ENCODE measurements at regions not wholly inside any gene's neighbourhood (a gene's known extent, or its start where the extent isn't known, plus 50 kb on each side); places are given as distances from the start of the nearest gene placed in this dataset.

DNA sequence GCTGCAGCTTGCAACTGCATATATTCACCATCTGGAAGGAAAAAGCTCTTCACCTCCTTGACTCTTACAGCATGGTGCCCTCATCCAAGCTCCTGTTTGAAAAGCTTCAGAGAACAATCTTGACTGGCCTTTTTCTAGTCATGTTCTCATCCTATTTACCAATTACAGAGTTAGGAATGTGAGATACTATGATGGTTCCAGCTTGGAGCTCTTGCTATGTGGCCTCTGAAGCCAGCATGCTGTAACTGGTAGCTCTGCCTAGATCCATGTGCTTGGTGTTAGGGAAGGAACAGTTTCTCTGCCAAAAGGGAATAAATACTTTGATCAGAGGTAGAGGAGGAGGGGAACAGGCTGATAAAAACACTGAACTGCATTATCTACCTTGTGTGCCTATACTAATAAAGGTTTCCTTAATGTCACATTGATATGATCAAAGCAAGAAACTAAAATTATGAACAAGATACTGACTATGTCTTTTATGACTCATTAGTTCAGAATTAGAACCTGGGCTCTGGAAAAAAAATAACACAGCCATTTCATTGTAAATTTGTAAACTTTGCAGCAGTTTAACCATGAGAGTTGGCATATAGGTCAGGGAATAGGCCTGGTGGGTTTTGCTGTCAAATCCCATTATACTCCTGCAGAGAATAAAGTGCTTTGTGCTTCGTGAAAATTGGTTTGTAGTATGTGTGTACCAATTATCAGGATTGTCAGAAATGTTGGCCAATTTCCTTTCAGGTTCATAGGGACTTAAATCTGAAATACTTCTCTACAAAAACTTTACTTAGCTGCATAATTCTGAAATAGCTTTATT lies 92.7 kb downstream of the LEPR start:
- ATAC-seq (ENCODE audit: low read depth in 2 of 2) (no peak), DNase-seq (no peak)
- no peaks in the 10 kb centered on the region for H3K9me3 Mint-ChIP-seq
- peak overlapping the region in 1 of 3 donors; percentile 13 for H3K27ac Mint-ChIP-seq
- Histone ChIP-seq H3K4me1 (ENCODE audit: control insufficient read depth, insufficient read depth, low read length, poor library complexity, severe bottlenecking) (no peaks in the 10 kb centered on the region), H3K27me3 (ENCODE audit: control insufficient read depth, insufficient read depth, low read length) (no peaks in the 10 kb centered on the region), H3K36me3 (ENCODE audit: control insufficient read depth, insufficient read depth, low read length) (no peaks in the 10 kb centered on the region), H3K27ac (ENCODE audit: insufficient read depth, low read length, poor library complexity, severe bottlenecking) (no peak overlapping the region), H3K4me3 (ENCODE audit: low read depth, low read length) (no peak overlapping the region), H3K9me3 (ENCODE audit: control insufficient read depth in 2 of 2, low read length in 2 of 2) (no peaks in the 10 kb centered on the region)
- H3K36me3 Mint-ChIP-seq: peaks cover 8% of the 10 kb centered on the region
- H3K4me3 Mint-ChIP-seq: no peak overlapping the region
- H3K4me1 Mint-ChIP-seq: no peaks in the 10 kb centered on the region
- H3K27me3 Mint-ChIP-seq: no peaks in the 10 kb centered on the region

DNA sequence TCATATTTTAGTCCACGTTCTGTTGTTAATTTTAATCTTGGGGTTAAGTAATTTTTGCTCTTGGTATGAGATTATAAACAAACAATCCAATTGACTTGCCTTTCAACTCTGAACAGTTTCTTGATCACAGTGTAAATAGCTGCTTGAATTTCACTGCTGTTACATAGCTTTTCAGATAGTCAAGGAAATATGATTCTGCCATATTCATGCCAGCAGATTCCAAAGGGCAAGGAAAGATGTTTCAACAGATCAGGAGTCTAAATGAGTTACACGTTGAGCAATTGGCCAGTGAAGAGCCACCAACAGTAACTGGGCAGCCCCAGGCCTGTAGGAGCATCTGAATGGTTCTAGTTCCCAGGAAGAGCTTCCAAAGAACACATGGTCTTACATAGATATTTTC lies 93.6 kb downstream of the LEPR start:
- no peak for ATAC-seq (ENCODE audit: low read depth in 2 of 2)
- H3K9me3 Mint-ChIP-seq: peaks cover 0 to 1% (median 0%) of the 10 kb centered on the region in 7 donors
- no peaks in the 10 kb centered on the region for H3K9me3 ChIP-seq (ENCODE audit: control insufficient read depth in 2 of 2, low read length in 2 of 2)
- H3K27me3 Mint-ChIP-seq: no peaks in the 10 kb centered on the region
- H3K4me3 Mint-ChIP-seq: no peak overlapping the region
- H3K4me1 ChIP-seq (ENCODE audit: control insufficient read depth, insufficient read depth, low read length, poor library complexity, severe bottlenecking): no peaks in the 10 kb centered on the region
- DNase-seq: no peak
- no peak overlapping the region for H3K27ac ChIP-seq (ENCODE audit: insufficient read depth, low read length, poor library complexity, severe bottlenecking)
- no peak overlapping the region for H3K4me3 ChIP-seq (ENCODE audit: low read depth, low read length)
- no peaks in the 10 kb centered on the region for H3K27me3 ChIP-seq (ENCODE audit: control insufficient read depth, insufficient read depth, low read length)
- peaks cover 8% of the 10 kb centered on the region for H3K36me3 Mint-ChIP-seq
- H3K36me3 ChIP-seq (ENCODE audit: control insufficient read depth, insufficient read depth, low read length): no peaks in the 10 kb centered on the region
- H3K27ac Mint-ChIP-seq: no peak overlapping the region
- H3K4me1 Mint-ChIP-seq: no peaks in the 10 kb centered on the region

DNA sequence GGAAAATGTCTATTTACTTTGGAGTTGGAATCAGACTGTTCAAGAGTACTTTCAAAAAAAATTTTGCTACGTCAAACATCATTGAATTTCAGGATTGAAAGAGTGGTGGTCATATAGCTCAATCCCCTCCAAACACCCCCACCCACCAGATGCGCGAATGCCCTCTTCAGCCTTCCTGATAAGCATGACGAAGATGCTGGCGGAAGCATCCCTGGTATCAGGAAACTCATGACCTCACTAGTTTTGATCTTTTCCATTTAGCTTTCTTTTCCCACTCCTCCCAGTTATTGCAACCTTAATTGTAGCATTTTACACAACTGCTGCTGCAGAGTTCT lies 104.4 kb downstream of the LEPR start:
- Histone ChIP-seq H3K27ac (ENCODE audit: insufficient read depth, low read length, poor library complexity, severe bottlenecking) (no peak overlapping the region), H3K9me3 (ENCODE audit: control insufficient read depth in 2 of 2, low read length in 2 of 2) (no peaks in the 10 kb centered on the region), H3K4me1 (ENCODE audit: control insufficient read depth, insufficient read depth, low read length, poor library complexity, severe bottlenecking) (no peaks in the 10 kb centered on the region), H3K36me3 (ENCODE audit: control insufficient read depth, insufficient read depth, low read length) (no peaks in the 10 kb centered on the region), H3K27me3 (ENCODE audit: control insufficient read depth, insufficient read depth, low read length) (peaks cover 15% of the 10 kb centered on the region), H3K4me3 (ENCODE audit: low read depth, low read length) (no peak overlapping the region)
- no peak for DNase-seq
- H3K4me1 Mint-ChIP-seq: peaks cover 0 to 3% (median 0%) of the 10 kb centered on the region in 4 donors
- no peak for ATAC-seq (ENCODE audit: low read depth in 2 of 2)
- H3K36me3 Mint-ChIP-seq: peaks cover 5% of the 10 kb centered on the region
- peaks cover 0 to 6% (median 0%) of the 10 kb centered on the region in 7 donors for H3K9me3 Mint-ChIP-seq
- peaks cover 34% of the 10 kb centered on the region for H3K27me3 Mint-ChIP-seq
- H3K27ac Mint-ChIP-seq: no peak overlapping the region
- H3K4me3 Mint-ChIP-seq: peak overlapping the region in 2 of 4 donors; percentile 25 to 31

DNA sequence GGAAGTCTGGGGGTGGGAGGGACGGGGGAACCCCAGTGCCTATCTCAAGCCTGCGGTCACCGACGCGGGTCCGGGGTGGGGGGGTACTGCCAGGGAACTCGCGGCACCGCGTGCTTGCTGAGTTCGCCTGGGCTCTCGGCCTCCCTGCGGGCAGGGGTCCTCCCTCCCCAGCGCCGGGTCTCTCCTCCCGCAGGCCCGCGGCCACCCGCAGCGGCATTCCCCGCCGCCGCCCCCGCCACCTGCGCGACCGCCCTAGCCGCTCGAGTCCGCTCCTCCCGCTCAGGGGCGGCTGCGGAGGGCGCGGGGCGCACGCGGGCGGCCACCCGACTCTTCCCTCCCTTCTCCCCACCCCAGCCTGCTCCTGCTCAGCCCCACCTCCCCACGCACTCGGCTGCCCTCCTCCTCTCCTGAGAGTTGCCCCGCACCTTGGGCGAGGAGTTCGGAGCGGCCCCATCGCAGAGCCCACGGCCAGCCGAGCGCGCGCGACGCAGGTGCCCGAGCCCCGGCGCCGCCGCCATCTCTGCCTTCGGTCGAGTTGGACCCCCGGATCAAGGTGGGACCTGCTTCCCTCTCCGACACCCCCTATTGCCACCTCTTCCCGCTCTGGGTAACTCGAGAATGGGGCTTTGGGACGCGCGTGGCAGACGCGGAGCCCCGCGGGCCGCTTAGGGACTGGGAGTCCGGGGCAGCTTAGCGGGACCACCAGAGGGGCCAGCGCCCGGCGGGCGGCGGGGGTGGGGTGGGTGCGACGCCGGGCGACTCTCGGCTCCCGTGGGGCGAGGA lies 105.0 kb downstream of the LEPR start:
- no peaks in the 10 kb centered on the region for H3K4me1 ChIP-seq (ENCODE audit: control insufficient read depth, insufficient read depth, low read length, poor library complexity, severe bottlenecking)
- no peaks in the 10 kb centered on the region for H3K9me3 ChIP-seq (ENCODE audit: control insufficient read depth in 2 of 2, low read length in 2 of 2)
- no peak overlapping the region for H3K27ac ChIP-seq (ENCODE audit: insufficient read depth, low read length, poor library complexity, severe bottlenecking)
- H3K27me3 Mint-ChIP-seq: peaks cover 34% of the 10 kb centered on the region
- peaks cover 0 to 3% (median 0%) of the 10 kb centered on the region in 4 donors for H3K4me1 Mint-ChIP-seq
- no peak overlapping the region for H3K27ac Mint-ChIP-seq
- H3K36me3 ChIP-seq (ENCODE audit: control insufficient read depth, insufficient read depth, low read length): no peaks in the 10 kb centered on the region
- H3K4me3 Mint-ChIP-seq: no peak overlapping the region
- H3K27me3 ChIP-seq (ENCODE audit: control insufficient read depth, insufficient read depth, low read length): peaks cover 15% of the 10 kb centered on the region
- peaks cover 0 to 6% (median 0%) of the 10 kb centered on the region in 7 donors for H3K9me3 Mint-ChIP-seq
- DNase-seq (no peak), ATAC-seq (ENCODE audit: low read depth in 2 of 2) (no peak)
- H3K36me3 Mint-ChIP-seq: peaks cover 5% of the 10 kb centered on the region
- H3K4me3 ChIP-seq (ENCODE audit: low read depth, low read length): no peak overlapping the region

DNA sequence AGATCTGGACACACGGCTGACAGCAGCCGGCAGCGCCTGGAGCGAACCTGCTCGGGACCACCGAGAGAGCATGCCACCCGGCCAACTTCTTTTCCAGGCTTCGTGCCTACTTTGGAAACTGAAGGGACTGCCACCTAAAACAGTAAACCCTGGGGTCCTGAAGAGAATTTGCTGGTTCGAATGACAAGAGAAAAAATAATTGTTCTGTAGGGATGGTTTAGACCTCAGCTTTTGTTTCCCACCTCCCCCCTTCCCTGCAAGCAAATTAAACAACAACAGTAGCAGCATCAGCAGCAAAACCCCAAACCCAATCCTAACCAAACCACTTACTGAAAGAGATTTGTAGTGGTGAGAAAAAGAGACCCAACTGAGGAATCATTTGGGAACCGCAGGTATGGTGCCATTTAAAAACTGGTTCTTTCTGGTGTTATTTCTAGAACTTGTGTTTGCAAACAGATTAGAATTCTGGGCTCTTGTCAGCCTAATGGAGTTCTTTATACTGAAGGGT lies 105.6 kb downstream of the LEPR start:
- Mint-ChIP-seq H3K9me3 (peaks cover 0 to 9% (median 0%) of the 10 kb centered on the region in 7 donors), H3K4me3 (peak overlapping the region in 2 of 4 donors; percentile 25 to 53), H3K27ac (no peak overlapping the region), H3K36me3 (peaks cover 5% of the 10 kb centered on the region), H3K27me3 (peaks cover 37% of the 10 kb centered on the region), H3K4me1 (peaks cover 0 to 3% (median 0%) of the 10 kb centered on the region in 4 donors)
- H3K36me3 ChIP-seq (ENCODE audit: control insufficient read depth, insufficient read depth, low read length): no peaks in the 10 kb centered on the region
- DNase-seq: no peak
- no peaks in the 10 kb centered on the region for H3K9me3 ChIP-seq (ENCODE audit: control insufficient read depth in 2 of 2, low read length in 2 of 2)
- H3K4me3 ChIP-seq (ENCODE audit: low read depth, low read length): no peak overlapping the region
- H3K4me1 ChIP-seq (ENCODE audit: control insufficient read depth, insufficient read depth, low read length, poor library complexity, severe bottlenecking): no peaks in the 10 kb centered on the region
- no peak overlapping the region for H3K27ac ChIP-seq (ENCODE audit: insufficient read depth, low read length, poor library complexity, severe bottlenecking)
- ATAC-seq (ENCODE audit: low read depth in 2 of 2): no peak
- H3K27me3 ChIP-seq (ENCODE audit: control insufficient read depth, insufficient read depth, low read length): peaks cover 15% of the 10 kb centered on the region

DNA sequence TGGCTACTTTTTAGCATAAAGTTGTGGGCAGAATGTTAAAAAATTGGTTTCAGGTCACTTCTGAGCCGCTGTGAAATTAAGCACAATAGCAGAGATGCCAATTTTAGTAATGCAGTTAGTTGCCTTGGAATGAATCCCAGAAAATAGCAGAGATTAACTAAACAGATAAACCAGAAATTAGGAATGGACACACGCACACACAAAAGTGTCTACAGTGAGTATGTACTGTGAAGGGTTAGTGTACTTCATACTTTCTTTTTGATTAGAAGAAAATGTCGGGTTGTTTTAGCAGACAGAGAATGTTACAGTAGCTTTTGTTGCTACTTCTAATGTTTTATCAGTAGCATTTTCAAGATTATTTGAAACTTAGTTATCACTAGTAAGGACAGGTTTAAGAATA lies 106.7 kb downstream of the LEPR start:
- ATAC-seq (ENCODE audit: low read depth in 2 of 2): no peak
- Mint-ChIP-seq H3K36me3 (peaks cover 5% of the 10 kb centered on the region), H3K9me3 (peaks cover 0 to 8% (median 0%) of the 10 kb centered on the region in 7 donors), H3K27ac (no peak overlapping the region), H3K27me3 (peaks cover 37% of the 10 kb centered on the region), H3K4me3 (no peak overlapping the region), H3K4me1 (peaks cover 0 to 3% (median 0%) of the 10 kb centered on the region in 4 donors)
- peaks cover 15% of the 10 kb centered on the region for H3K27me3 ChIP-seq (ENCODE audit: control insufficient read depth, insufficient read depth, low read length)
- no peaks in the 10 kb centered on the region for H3K4me1 ChIP-seq (ENCODE audit: control insufficient read depth, insufficient read depth, low read length, poor library complexity, severe bottlenecking)
- no peak for DNase-seq
- H3K9me3 ChIP-seq (ENCODE audit: control insufficient read depth in 2 of 2, low read length in 2 of 2): no peaks in the 10 kb centered on the region
- no peak overlapping the region for H3K4me3 ChIP-seq (ENCODE audit: low read depth, low read length)
- H3K36me3 ChIP-seq (ENCODE audit: control insufficient read depth, insufficient read depth, low read length): no peaks in the 10 kb centered on the region
- no peak overlapping the region for H3K27ac ChIP-seq (ENCODE audit: insufficient read depth, low read length, poor library complexity, severe bottlenecking)

DNA sequence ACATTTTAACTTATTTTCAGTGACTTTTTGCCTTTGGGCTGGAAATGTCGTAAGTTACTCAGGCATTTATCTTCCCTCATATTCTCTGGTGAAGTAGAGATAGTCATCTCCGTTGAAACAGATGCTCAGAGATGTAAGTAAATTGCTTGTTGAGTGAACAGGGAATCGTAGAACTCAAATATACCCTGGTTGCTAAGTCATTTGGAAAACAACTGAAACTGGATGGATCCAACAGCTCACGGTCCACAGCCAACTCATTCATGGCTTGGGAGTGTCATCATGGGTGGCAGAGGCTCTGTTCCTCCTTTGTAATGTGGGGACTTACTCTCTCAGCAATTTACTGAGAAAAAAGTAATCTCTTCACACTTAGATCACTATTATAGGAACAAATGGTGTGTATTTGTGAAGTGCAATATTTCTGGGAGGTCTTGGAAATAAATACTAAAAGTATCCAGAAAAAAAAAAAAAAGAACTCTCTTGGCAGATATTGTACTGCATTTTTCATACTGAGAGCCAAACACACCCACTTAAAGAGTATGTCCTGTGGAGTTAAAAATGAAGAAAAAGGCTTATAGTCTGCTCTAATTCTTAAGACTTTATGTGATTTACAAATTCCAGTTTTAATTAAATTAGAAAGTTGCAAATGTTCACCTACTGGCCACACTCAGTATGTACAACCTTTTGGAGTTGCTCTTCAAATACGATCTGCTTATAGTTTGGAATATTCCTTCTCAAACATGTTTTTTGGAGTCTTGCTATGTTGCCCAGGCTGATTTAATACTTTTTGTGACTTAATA lies 107.4 kb downstream of the LEPR start:
- H3K4me1 Mint-ChIP-seq: peaks cover 0 to 3% (median 0%) of the 10 kb centered on the region in 4 donors
- no peak for DNase-seq
- H3K36me3 Mint-ChIP-seq: peaks cover 5% of the 10 kb centered on the region
- ATAC-seq (ENCODE audit: low read depth in 2 of 2): no peak
- H3K9me3 ChIP-seq (ENCODE audit: control insufficient read depth in 2 of 2, low read length in 2 of 2): no peaks in the 10 kb centered on the region
- H3K9me3 Mint-ChIP-seq: peaks cover 0 to 5% (median 0%) of the 10 kb centered on the region in 7 donors
- peaks cover 36% of the 10 kb centered on the region for H3K27me3 Mint-ChIP-seq
- H3K27ac Mint-ChIP-seq: no peak overlapping the region
- H3K4me3 Mint-ChIP-seq: no peak overlapping the region
- no peak overlapping the region for H3K27ac ChIP-seq (ENCODE audit: insufficient read depth, low read length, poor library complexity, severe bottlenecking)
- H3K27me3 ChIP-seq (ENCODE audit: control insufficient read depth, insufficient read depth, low read length): peaks cover 15% of the 10 kb centered on the region
- no peaks in the 10 kb centered on the region for H3K36me3 ChIP-seq (ENCODE audit: control insufficient read depth, insufficient read depth, low read length)
- no peak overlapping the region for H3K4me3 ChIP-seq (ENCODE audit: low read depth, low read length)
- no peaks in the 10 kb centered on the region for H3K4me1 ChIP-seq (ENCODE audit: control insufficient read depth, insufficient read depth, low read length, poor library complexity, severe bottlenecking)

Data from CD4-positive, CD25-positive, alpha-beta regulatory T cell (primary cell).